Hippocampal formation (tissue), 2 donors: ENCODE measurements at regions not wholly inside any gene's neighbourhood (a gene's known extent, or its start where the extent isn't known, plus 50 kb on each side); places are given as distances from the start of the nearest gene placed in this dataset.
"Not testable (repeated sequence)": the region's sequence is repeated elsewhere in the genome, so short reads cannot be mapped to it uniquely, and the experiment has no call there.

Experiments used
- DNase-seq, 2 donors: peaks; one replicate each; lab custom pipeline; 2025; lab: John Stamatoyannopoulos, UW

- DNase-seq: no peak
These were observed 1820.8 kb upstream of the FLRT2 start for GRCh38 chr14:83709116-83709515.

GRCh38 chr14:83711046-83711445, 1818.9 kb upstream of the FLRT2 start:
- peak in 1 of 2 donors; percentile 9 for DNase-seq

GRCh38 chr14:83712418-83713129, 1817.4 kb upstream of the FLRT2 start:
- no peak for DNase-seq

GRCh38 chr14:83713732-83714131, 1816.2 kb upstream of the FLRT2 start:
- DNase-seq: no peak

- DNase-seq: no peak
These were observed 1815.8 kb upstream of the FLRT2 start for GRCh38 chr14:83714151-83714550.

GRCh38 chr14:83719435-83719834, 1810.5 kb upstream of the FLRT2 start:
- not testable (repeated sequence) for DNase-seq

GRCh38 chr14:83733670-83734069, 1796.3 kb upstream of the FLRT2 start:
- no peak for DNase-seq

- DNase-seq: no peak
These were observed 1795.5 kb upstream of the FLRT2 start for GRCh38 chr14:83734431-83734830.

- no peak for DNase-seq
These were observed 1788.7 kb upstream of the FLRT2 start for GRCh38 chr14:83741269-83741668.

- DNase-seq: no peak
These were observed 1785.7 kb upstream of the FLRT2 start for GRCh38 chr14:83744224-83744623.

- DNase-seq: no peak
These were observed 1785.1 kb upstream of the FLRT2 start for GRCh38 chr14:83744891-83745290.

- DNase-seq: no peak
These were observed 1783.6 kb upstream of the FLRT2 start for GRCh38 chr14:83746336-83746735.

- no peak for DNase-seq
These were observed 1772.0 kb upstream of the FLRT2 start for GRCh38 chr14:83757916-83758315.

GRCh38 chr14:83764656-83765599, 1765.0 kb upstream of the FLRT2 start:
- no peak for DNase-seq

GRCh38 chr14:83777516-83777915, 1752.4 kb upstream of the FLRT2 start:
- no peak for DNase-seq

GRCh38 chr14:83779266-83779665, 1750.7 kb upstream of the FLRT2 start:
- no peak for DNase-seq

GRCh38 chr14:83780321-83780720, 1749.6 kb upstream of the FLRT2 start:
- no peak for DNase-seq

- no peak for DNase-seq
These were observed 1731.5 kb upstream of the FLRT2 start for GRCh38 chr14:83798421-83798820.

- no peak for DNase-seq
These were observed 1730.7 kb upstream of the FLRT2 start for GRCh38 chr14:83799233-83799632.

- DNase-seq: no peak
These were observed 1715.0 kb upstream of the FLRT2 start for GRCh38 chr14:83814896-83815295.

- no peak for DNase-seq
These were observed 1713.2 kb upstream of the FLRT2 start for GRCh38 chr14:83816761-83817160.

- no peak for DNase-seq
These were observed 1704.1 kb upstream of the FLRT2 start for GRCh38 chr14:83825843-83826242.

- no peak for DNase-seq
These were observed 1703.1 kb upstream of the FLRT2 start for GRCh38 chr14:83826838-83827237.
